Bronchial epithelial cell (primary cell): ENCODE measurements at regions not wholly inside any gene's neighbourhood (a gene's known extent, or its start where the extent isn't known, plus 50 kb on each side); places are given as distances from the start of the nearest gene placed in this dataset.

ENCODE experiments used
- DNase-seq: peaks from one replicate; pipeline ENCODE4 v3.0.0-alpha.2; 2010; ENCODE audit warnings: low read depth
- FAIRE-seq: peaks from 2 replicates; lab custom pipeline; 2011; peaks lifted over from hg19 to GRCh38; lab: Jason Lieb, UNC
- H3K27me3 ChIP-seq: 2 replicates; pipeline ENCODE4 v1.5.1; 2011; ENCODE audit warnings: low read length; ENCODE audit not compliant: control insufficient read depth, insufficient read depth
- H3K36me3 ChIP-seq: 2 replicates; pipeline ENCODE4 v1.5.1; 2011; ENCODE audit warnings: low read length; ENCODE audit not compliant: control insufficient read depth, insufficient read depth
- H3K4me3 ChIP-seq: 2 replicates; pipeline ENCODE4 v1.5.1; 2011; ENCODE audit warnings: mild to moderate bottlenecking, low read depth, low read length, control low read depth
- TF ChIP-seq, protein P1 (sequence below): IDR thresholded peaks from 2 replicates; pipeline ENCODE4 v1.5.1; 2011; ENCODE audit warnings: mild to moderate bottlenecking, moderate library complexity, low read length, control low read depth, inconsistent platforms; ENCODE audit not compliant: insufficient read depth, severe bottlenecking

DNA sequence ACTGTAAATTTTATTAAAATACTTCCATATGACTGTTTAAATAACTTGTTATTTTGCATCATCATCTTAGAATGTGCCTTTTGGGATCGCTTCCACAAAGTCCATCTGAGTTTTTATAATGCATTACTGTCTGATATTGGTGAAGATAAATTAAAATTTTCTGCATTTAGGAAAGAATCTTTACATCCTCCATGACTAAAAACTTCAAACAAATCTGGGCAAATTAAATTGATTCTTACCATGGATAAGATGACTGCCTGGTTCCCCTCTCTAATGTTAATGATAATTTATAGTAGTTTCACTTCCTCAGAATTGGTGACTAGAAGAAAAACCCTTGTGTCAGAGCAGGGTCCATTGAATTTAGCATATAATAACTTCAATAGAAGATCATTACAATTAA, 94.7 kb upstream of the SLC38A4 start:
- Histone ChIP-seq H3K36me3 (no peaks in the 10 kb centered on the region), H3K4me3 (no peak overlapping the region), H3K27me3 (no peaks in the 10 kb centered on the region)
- FAIRE-seq: no peak
- TF ChIP-seq, protein P1, sequence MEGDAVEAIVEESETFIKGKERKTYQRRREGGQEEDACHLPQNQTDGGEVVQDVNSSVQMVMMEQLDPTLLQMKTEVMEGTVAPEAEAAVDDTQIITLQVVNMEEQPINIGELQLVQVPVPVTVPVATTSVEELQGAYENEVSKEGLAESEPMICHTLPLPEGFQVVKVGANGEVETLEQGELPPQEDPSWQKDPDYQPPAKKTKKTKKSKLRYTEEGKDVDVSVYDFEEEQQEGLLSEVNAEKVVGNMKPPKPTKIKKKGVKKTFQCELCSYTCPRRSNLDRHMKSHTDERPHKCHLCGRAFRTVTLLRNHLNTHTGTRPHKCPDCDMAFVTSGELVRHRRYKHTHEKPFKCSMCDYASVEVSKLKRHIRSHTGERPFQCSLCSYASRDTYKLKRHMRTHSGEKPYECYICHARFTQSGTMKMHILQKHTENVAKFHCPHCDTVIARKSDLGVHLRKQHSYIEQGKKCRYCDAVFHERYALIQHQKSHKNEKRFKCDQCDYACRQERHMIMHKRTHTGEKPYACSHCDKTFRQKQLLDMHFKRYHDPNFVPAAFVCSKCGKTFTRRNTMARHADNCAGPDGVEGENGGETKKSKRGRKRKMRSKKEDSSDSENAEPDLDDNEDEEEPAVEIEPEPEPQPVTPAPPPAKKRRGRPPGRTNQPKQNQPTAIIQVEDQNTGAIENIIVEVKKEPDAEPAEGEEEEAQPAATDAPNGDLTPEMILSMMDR: no peak
- DNase-seq: no peak

DNA sequence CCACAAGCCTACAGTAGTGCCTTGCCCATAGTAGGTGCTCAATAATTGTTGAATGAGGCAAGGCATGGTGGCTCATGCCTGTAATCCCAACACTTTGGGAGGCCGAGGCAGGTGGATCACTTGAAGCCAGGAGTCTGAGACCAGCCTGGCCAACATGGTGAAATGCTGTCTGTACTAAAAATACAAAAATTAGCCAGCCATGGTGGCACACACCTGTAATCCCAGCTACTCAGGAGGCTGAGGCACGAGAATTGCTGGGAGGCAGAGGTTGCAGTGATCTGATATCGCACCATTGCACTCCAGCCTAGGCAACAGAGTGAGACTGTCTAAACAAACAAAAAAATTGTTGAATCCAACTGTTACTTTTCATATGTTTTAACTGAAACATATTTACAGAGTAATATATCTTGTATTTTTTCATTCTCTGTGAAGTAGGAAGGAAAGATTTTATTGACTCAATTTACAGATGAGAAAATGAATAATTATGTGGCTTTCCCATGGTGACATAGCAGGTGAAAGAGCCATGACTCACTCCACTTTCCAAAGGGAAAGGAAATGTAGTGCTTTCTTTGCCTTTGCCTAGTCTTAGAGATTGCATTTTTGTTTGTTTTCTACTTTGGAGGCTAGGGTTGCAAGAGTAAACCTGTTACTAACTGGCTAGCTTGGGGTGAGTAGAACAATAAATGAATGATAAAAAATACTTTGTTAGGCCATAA, 95.4 kb upstream of the SLC38A4 start:
- FAIRE-seq (no peak), DNase-seq (peak; percentile 91)
- Histone ChIP-seq H3K4me3 (no peak overlapping the region), H3K27me3 (no peaks in the 10 kb centered on the region), H3K36me3 (no peaks in the 10 kb centered on the region)
- TF ChIP-seq, protein P1: no peak

- TF ChIP-seq, protein P1: no peak
- Histone ChIP-seq H3K36me3 (no peaks in the 10 kb centered on the region), H3K27me3 (no peaks in the 10 kb centered on the region), H3K4me3 (no peak overlapping the region)
- peak; percentile 40 for DNase-seq
- FAIRE-seq: no peak
Measured at GRCh38 chr12:46921764-46922133, 96.0 kb upstream of the SLC38A4 start.

GRCh38 chr12:46926526-46926925, 100.7 kb upstream of the SLC38A4 start:
- no peak for FAIRE-seq

GRCh38 chr12:46930101-46930500, 104.3 kb upstream of the SLC38A4 start:
- FAIRE-seq: no peak
- Histone ChIP-seq H3K27me3 (no peaks in the 10 kb centered on the region), H3K4me3 (no peak overlapping the region), H3K36me3 (no peaks in the 10 kb centered on the region)
- TF ChIP-seq, protein P1: no peak
- DNase-seq: no peak

More at GRCh38 chr12:46926526-46926925, 100.7 kb upstream of the SLC38A4 start:
- H3K27me3 ChIP-seq: no peaks in the 10 kb centered on the region
- no peaks in the 10 kb centered on the region for H3K36me3 ChIP-seq
- no peak for DNase-seq
- H3K4me3 ChIP-seq: no peak overlapping the region
- TF ChIP-seq, protein P1: no peak

DNA sequence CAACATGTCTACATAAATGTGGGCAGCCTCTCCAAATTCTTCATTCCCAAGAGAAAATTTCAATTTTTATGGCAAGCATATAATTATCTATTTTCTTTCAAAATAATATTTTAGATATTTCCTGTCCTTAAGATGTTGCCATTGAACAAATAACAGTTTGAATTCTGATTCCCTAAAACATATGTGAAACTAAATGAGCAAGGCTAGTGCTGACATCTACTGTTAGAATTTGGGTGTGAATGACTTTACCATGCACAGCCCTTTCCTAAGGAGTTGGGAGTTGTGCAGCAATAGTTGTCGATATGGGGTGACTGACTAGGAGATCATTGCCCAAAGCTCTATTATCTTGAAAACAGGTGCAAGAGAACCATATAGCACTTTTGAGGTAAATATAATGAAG, 108.2 kb upstream of the SLC38A4 start:
- FAIRE-seq: no peak

More for the DNA sequence above, 108.2 kb upstream of the SLC38A4 start:
- Histone ChIP-seq H3K27me3 (no peaks in the 10 kb centered on the region), H3K36me3 (no peaks in the 10 kb centered on the region), H3K4me3 (no peak overlapping the region)
- peak; percentile 73 for DNase-seq
- TF ChIP-seq, protein P1: peak; percentile 44
